ENCODE measurements at regions not wholly inside any gene's neighbourhood (a gene's known extent, or its start where the extent isn't known, plus 50 kb on each side); places are given as distances from the start of the nearest gene placed in this dataset.

DNA sequence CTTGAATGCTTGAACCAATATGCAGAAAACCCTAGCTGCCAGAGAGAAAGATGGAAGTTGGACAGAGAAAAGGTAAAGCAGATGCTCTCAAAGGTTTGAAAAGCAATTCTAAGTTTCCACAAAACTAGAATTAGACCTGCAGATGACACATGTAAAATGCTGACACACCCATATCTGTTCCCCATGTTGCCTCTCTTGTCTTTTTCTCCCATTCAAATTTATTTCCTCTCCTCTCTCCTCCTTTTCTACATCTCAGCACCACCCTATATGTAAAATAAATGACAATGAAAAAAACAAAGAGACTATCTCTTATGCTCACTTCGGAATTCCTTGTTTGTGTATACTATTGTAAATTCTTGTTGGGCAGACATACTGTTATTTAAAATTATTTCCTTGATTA lies 75.5 kb upstream of the PLEKHA5 start:
- DNase-seq (ENCODE audit: low read depth), result no peak

DNA sequence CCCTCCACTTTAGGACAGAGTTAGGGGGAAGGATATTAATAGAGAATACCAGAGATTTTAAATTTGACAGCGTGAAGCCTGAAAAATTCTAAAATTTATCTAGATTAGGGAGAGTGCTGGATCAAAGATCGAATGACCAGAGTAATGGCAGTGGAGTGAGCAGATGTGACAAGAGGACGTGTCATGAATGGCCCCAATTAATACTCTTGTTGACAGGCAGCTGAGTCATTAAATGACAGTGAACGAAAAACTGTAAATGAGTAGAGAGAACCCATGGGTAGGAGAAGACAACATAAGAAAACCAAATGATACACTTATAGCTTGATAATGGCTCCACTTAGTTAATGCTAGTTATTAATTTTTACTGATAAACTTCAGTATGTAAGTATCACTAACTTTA lies 73.9 kb upstream of the PLEKHA5 start:
- no peak for DNase-seq (ENCODE audit: low read depth)

GRCh38 chr12:19058235-19059021 lies 71.1 kb upstream of the PLEKHA5 start:
- no peak for DNase-seq (ENCODE audit: low read depth)

GRCh38 chr12:19064713-19065112 lies 64.8 kb upstream of the PLEKHA5 start:
- no peak for DNase-seq (ENCODE audit: low read depth)

DNA sequence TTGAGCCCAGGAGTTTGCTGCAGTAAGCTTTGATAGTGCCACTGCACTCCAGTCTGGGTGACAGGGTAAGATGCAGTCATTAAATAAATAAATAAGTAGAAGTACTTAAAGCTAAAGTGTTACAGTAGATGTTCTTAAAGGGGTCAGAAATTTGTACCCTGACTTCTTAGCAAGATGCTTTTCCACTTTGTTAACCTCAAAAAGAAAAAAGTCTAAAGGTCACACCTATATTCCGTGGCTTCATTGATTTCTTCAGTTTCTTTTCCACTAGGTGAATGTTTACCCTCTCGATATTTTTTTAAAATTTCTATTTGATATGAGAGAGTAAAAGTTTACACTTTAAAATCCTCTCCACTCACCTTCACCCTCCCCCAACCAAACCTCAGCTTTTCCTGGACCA lies 64.3 kb upstream of the PLEKHA5 start:
- no peak for DNase-seq (ENCODE audit: low read depth)

GRCh38 chr12:19065871-19066270 lies 63.7 kb upstream of the PLEKHA5 start:
- no peak for DNase-seq (ENCODE audit: low read depth)

GRCh38 chr12:19066475-19067001 lies 63.0 kb upstream of the PLEKHA5 start:
- no peak for DNase-seq (ENCODE audit: low read depth)

DNA sequence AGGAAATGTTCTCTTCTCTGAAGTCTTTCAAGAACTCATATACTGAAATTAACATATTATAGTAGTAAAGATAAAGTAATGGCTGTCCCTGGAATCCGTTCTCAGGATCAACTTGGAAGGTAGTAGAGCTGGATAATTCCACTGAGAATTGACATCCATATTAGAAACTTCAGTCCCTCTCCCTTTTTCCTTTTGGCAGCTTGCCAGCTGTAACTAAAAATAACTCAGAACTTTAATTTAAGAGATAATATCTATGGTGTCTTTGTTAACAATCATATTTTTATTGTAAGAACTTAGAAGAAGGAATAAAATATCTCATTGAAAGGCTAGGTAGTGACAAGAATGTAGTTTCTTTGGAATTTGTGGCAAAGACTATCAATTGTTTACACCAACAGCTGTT lies 61.4 kb upstream of the PLEKHA5 start:
- no peak for DNase-seq (ENCODE audit: low read depth)

DNA sequence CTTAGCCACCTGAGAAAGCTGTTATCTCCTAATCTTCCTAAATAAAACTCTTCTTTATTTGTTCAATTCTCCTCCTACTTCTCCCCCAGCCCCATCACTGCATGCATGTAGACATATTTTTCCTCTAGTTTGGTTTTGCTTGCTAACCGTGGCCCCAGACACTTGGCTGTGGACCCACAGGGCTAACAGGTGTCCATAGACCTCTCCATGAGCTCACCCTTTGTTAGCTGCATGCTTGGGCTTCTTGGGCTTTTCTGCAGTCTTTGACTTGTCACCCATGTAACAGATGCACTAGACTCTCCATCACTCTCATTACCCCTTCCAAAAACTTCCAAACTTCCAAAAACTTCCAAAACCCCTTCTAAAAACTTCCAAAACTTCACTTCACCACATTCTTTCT lies 59.2 kb upstream of the PLEKHA5 start:
- no peak for DNase-seq (ENCODE audit: low read depth)

DNA sequence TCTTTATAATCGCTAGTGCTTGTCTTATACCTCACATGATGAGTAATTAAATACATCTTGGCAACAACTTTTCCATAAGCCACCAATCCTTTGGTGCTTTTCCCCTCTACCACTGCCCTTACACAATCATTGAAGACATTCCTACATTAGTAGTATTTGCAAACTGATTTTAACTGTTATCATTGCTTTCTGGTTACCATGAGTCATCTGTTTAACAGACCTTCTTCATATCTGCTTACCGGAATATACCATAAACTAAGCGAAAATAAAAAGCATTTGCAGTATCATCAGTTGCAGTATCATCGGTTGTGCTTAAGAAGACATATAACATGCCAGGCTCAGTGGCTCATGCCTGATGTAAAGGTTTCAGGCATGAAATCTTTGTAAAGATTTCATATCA lies 54.8 kb upstream of the PLEKHA5 start:
- no peak for DNase-seq (ENCODE audit: low read depth)

- no peak for DNase-seq (ENCODE audit: low read depth)
These were observed 53.7 kb upstream of the PLEKHA5 start for GRCh38 chr12:19075711-19076340.

Data from fibroblast of the conjunctiva (primary cell).